Transverse colon (tissue), 4 donors: ENCODE measurements at regions not wholly inside any gene's neighbourhood (a gene's known extent, or its start where the extent isn't known, plus 50 kb on each side); places are given as distances from the start of the nearest gene placed in this dataset.

Experiments used
- DNase-seq: peaks from one replicate; pipeline ENCODE4 v3.0.0-alpha.2; 2019
- H3K27ac ChIP-seq, 4 donors: fragments of 200-600 bp; sonication (generic); 2 replicates each; pipeline ENCODE4 v1.5.1; 2016 to 2018; ENCODE audit warnings: inconsistent platforms in 4 of 4
- H3K27me3 ChIP-seq: fragments of 200-600 bp; sonication (generic); 2 replicates; pipeline ENCODE4 v1.5.1; 2017; ENCODE audit warnings: inconsistent platforms
- H3K36me3 ChIP-seq, 4 donors: fragments of 200-600 bp; sonication (generic); 2 replicates each; pipeline ENCODE4 v1.5.1; 2017 to 2019; ENCODE audit warnings: inconsistent platforms in 4 of 4
- H3K4me1 ChIP-seq, 4 donors: fragments of 200-600 bp; sonication (generic); 2 replicates each; pipeline ENCODE4 v1.5.1; 2017 to 2020; ENCODE audit warnings: inconsistent platforms in 4 of 4
- H3K4me3 ChIP-seq, 4 donors: fragments of 200-600 bp; sonication (generic); 1 replicate in 1 of 4; 2 replicates in 3 of 4; pipeline versions ENCODE4 v1.5.1 to v1.6.1; 2017 to 2019; ENCODE audit warnings: inconsistent platforms in 4 of 4
- H3K9me3 ChIP-seq, 2 donors: fragments of 200-600 bp; sonication (generic); 2 replicates each; pipeline ENCODE4 v1.5.1; 2017 to 2019; ENCODE audit warnings: inconsistent platforms in 2 of 2
- EP300 ChIP-seq: sonication (generic); formaldehyde crosslinking; IDR thresholded peaks from one replicate; pipeline ENCODE4 v1.6.1; 2017; ENCODE audit warnings: antibody characterized with exemption, low read depth
- POLR2A ChIP-seq: fragments of 450-650 bp; IDR thresholded peaks from one replicate; pipeline ENCODE4 v1.6.1; 2016; ENCODE audit warnings: antibody characterized with exemption, mild to moderate bottlenecking, moderate library complexity
- POLR2AphosphoS5 ChIP-seq, 3 donors: sonication (generic); formaldehyde crosslinking; IDR thresholded peaks; one replicate each; pipeline ENCODE4 v1.6.1; 2016; ENCODE audit warnings: antibody characterized with exemption in 3 of 3
- WGBS, 2 donors: methylation state at CpG; one replicate each; pipeline ENCODE4 v1.1.5; 2018; ENCODE audit warnings: low coverage in 1 of 2; 5-methylcytosine and 5-hydroxymethylcytosine counted together
- in situ Hi-C, 4 donors: fragments of 200-750 bp; cut with MboI; loops; one replicate each; pipeline versions ENCODE4 v1.15.0 to v1.15.1; 2017; ENCODE audit warnings: low sequenced_read_pairs in 3 of 4, low pct_ligation_motif_present in 1 of 4, low pct_unique_long_range_greater_than_20kb in 1 of 4
- intact Hi-C: fragments of 100-400 bp; cut with DNase I; formaldehyde crosslinking; loops from one replicate; pipeline ENCODE4 v1.15.1; 2023; ENCODE audit warnings: low total_unique reads
- TF ChIP-seq, protein P1 (sequence below), 5 experiments: fragments of 200-600 bp in 3 of 5; fragments of 450-650 bp in 2 of 5; sonication (generic) in 3 of 5; IDR thresholded peaks; 1 replicate in 2 of 5; 2 replicates in 3 of 5; pipeline ENCODE4 v1.5.1; 2016 to 2017; ENCODE audit warnings: antibody characterized with exemption in 5 of 5, inconsistent platforms in 3 of 5, mild to moderate bottlenecking in 2 of 5, moderate library complexity in 1 of 5

- in situ Hi-C loops, result no loop called here
- 21 to 32% methylated on average over 2 of the region's 2 CpGs for WGBS, 2 donors
Measured at GRCh38 chr20:40606660-40607059, 82.4 kb downstream of the MAFB start.

GRCh38 chr20:40606237-40606636, 82.8 kb downstream of the MAFB start:
- TF ChIP-seq POLR2AphosphoS5 (IDR thresholded peaks at IDR 0.05) (no peak), EP300 (no peak), POLR2A (no peak)
- TF ChIP-seq, protein P1, sequence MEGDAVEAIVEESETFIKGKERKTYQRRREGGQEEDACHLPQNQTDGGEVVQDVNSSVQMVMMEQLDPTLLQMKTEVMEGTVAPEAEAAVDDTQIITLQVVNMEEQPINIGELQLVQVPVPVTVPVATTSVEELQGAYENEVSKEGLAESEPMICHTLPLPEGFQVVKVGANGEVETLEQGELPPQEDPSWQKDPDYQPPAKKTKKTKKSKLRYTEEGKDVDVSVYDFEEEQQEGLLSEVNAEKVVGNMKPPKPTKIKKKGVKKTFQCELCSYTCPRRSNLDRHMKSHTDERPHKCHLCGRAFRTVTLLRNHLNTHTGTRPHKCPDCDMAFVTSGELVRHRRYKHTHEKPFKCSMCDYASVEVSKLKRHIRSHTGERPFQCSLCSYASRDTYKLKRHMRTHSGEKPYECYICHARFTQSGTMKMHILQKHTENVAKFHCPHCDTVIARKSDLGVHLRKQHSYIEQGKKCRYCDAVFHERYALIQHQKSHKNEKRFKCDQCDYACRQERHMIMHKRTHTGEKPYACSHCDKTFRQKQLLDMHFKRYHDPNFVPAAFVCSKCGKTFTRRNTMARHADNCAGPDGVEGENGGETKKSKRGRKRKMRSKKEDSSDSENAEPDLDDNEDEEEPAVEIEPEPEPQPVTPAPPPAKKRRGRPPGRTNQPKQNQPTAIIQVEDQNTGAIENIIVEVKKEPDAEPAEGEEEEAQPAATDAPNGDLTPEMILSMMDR (IDR thresholded peaks at IDR 0.05), result no peak
- 75 to 79% methylated on average over 1 to 3 of the region's 3 CpGs for WGBS, 2 donors
- H3K4me1 ChIP-seq, result no peaks in the 10 kb centered on the region
- H3K4me3 ChIP-seq, result no peak overlapping the region
- H3K27me3 ChIP-seq, result no peaks in the 10 kb centered on the region
- no peaks in the 10 kb centered on the region for H3K36me3 ChIP-seq
- in situ Hi-C loops (no loop called here), intact Hi-C loops (no loop called here)
- no peak overlapping the region for H3K27ac ChIP-seq
- no peak for DNase-seq
- H3K9me3 ChIP-seq, result no peaks in the 10 kb centered on the region

More at GRCh38 chr20:40606660-40607059, 82.4 kb downstream of the MAFB start:
- no peaks in the 10 kb centered on the region for H3K9me3 ChIP-seq
- intact Hi-C loops, result no loop called here
- no peaks in the 10 kb centered on the region for H3K36me3 ChIP-seq
- H3K4me3 ChIP-seq, result no peak overlapping the region
- H3K4me1 ChIP-seq, result no peaks in the 10 kb centered on the region
- no peak for DNase-seq
- no peaks in the 10 kb centered on the region for H3K27me3 ChIP-seq
- TF ChIP-seq EP300 (no peak), POLR2AphosphoS5 (IDR thresholded peaks at IDR 0.05) (no peak), POLR2A (no peak)
- TF ChIP-seq, protein P1 (IDR thresholded peaks at IDR 0.05), result no peak
- no peak overlapping the region for H3K27ac ChIP-seq

DNA sequence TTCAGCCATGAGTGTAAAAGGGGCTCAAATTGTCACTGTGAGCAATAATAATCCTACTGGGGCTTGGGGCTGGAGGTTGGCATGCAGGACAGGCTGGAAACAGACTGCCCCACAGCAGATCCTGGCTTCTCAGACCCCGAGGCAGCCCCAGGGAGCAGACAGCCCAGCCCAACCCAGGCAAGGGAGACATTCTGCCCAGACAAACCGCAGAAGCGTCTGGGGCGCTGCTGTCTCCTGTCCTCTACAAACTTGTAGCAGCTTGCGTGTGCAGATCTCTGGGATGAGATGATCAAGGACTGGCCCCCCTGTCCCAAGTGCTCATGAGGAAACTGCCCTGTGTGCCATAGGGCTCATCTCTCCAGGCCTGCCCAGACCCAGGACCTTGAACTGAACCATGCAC, 84.6 kb downstream of the MAFB start:
- H3K36me3 ChIP-seq, result no peaks in the 10 kb centered on the region
- H3K27ac ChIP-seq, result no peak overlapping the region
- no peak overlapping the region for H3K4me3 ChIP-seq
- no peaks in the 10 kb centered on the region for H3K27me3 ChIP-seq
- H3K9me3 ChIP-seq, result no peaks in the 10 kb centered on the region
- no peak for DNase-seq
- in situ Hi-C loops (no loop called here), intact Hi-C loops (no loop called here)
- no peaks in the 10 kb centered on the region for H3K4me1 ChIP-seq
- 84% methylated on average over 5 of the region's 5 CpGs; no CpG with 5 or more reads in 1 of the 2 donors for WGBS, 2 donors
- TF ChIP-seq POLR2A, result no peak
- no peak for TF ChIP-seq POLR2AphosphoS5 (IDR thresholded peaks at IDR 0.05)
- TF ChIP-seq EP300, result no peak
- TF ChIP-seq, protein P1 (IDR thresholded peaks at IDR 0.05), result no peak

DNA sequence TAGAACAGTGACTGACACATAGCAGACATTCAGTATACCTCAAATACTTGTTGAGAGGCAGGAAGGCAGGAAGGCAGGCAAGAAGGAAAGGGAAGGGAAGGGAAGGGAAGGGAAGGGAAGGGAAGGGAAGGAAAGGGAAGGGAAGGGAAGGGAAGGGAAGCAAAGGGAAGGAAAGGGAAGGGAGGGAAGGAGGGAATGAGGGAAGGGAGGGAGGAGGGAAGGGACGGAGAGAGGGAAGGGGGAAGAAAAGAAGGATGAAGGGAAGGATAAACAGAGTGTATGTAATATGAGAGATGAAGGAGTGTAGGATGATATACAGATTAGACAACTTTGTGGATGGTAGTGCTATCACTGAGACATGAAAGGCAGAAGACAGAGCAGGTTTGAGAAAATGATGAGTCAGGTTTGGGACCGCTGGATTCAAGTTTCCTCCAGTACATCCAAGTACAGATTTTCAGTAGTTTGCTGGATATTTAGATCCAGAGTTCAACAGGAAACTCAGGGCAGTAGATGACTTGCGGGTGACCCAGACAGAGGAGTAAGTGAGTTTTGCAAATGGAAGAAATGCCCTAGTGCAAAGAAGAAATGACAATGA, 85.9 kb downstream of the MAFB start:
- WGBS, 2 donors, result 58 to 73% methylated on average over 2 to 3 of the region's 3 CpGs
- H3K27ac ChIP-seq, result no peak overlapping the region
- intact Hi-C loops, result no loop called here
- no peak for TF ChIP-seq POLR2AphosphoS5 (IDR thresholded peaks at IDR 0.05)
- no peak for TF ChIP-seq POLR2A
- no peak for TF ChIP-seq EP300
- TF ChIP-seq, protein P1 (IDR thresholded peaks at IDR 0.05), result no peak
- DNase-seq, result no peak
- H3K4me1 ChIP-seq, result no peaks in the 10 kb centered on the region
- H3K27me3 ChIP-seq, result no peaks in the 10 kb centered on the region
- H3K36me3 ChIP-seq, result no peaks in the 10 kb centered on the region
- in situ Hi-C loops, result no loop called here
- H3K4me3 ChIP-seq, result no peak overlapping the region
- peaks cover 0 to 4% of the 10 kb centered on the region in 2 donors for H3K9me3 ChIP-seq
